ENCODE measurements at regions not wholly inside any gene's neighbourhood (a gene's known extent, or its start where the extent isn't known, plus 50 kb on each side); places are given as distances from the start of the nearest gene placed in this dataset.
A peak's percentile ranks its signal among the peaks of the same experiment; 100 is the strongest.

DNA sequence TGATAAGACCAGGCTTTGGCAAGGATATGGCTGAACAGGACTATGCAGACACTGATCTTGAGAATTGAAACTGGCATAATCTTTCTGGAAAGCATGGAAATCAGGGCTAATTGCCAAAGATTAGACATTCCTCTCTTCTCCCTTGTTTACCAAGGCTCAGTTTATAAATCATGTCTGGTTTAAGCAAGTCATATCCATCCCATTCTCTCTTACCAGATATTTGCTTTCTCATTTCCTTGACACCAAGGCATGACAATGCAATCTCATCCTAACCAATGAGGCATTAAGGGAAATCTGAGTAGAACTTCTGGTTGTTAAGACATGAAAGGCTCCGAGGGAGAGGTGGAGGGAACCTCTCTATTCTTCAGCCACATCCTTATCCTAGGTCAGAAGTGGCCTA, 110.3 kb upstream of the CEP85L start:
- Mint-ChIP-seq H3K4me3 (ENCODE audit: low read depth) (no peak overlapping the region), H3K27ac (no peak overlapping the region), H3K36me3 (ENCODE audit: low read depth) (no peaks in the 10 kb centered on the region), H3K4me1 (ENCODE audit: low read depth) (peaks cover 14% of the 10 kb centered on the region), H3K9me3 (no peaks in the 10 kb centered on the region), H3K27me3 (ENCODE audit: low read depth) (peaks cover 4% of the 10 kb centered on the region)
- intact Hi-C loops (cut with micrococcal nuclease) = no loop called here
- no peak for DNase-seq (ENCODE audit: low spot score)

DNA sequence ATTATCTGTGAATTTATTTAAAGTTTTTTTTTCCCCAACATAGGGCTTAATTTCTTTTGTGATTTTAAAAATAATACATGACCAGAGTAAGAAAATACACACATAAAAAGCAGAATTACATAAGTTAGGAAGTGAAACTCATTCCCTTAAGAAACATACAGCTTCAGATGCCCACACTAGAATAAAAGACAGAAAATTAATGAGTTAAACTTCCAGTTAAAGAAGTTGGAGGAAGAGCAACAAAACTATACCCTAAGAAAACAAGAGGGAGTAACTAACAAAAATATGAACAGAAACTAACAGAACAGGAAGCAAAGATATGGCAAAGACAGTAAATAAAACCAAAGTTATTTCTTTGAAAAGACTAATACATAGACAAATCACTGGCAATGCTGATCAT, 107.6 kb upstream of the CEP85L start:
- intact Hi-C loops (cut with micrococcal nuclease) = no loop called here
- H3K27ac Mint-ChIP-seq = no peak overlapping the region
- no peak overlapping the region for H3K4me3 Mint-ChIP-seq (ENCODE audit: low read depth)
- no peaks in the 10 kb centered on the region for H3K36me3 Mint-ChIP-seq (ENCODE audit: low read depth)
- H3K27me3 Mint-ChIP-seq (ENCODE audit: low read depth) = peaks cover 4% of the 10 kb centered on the region
- no peak for DNase-seq (ENCODE audit: low spot score)
- peaks cover 19% of the 10 kb centered on the region for H3K4me1 Mint-ChIP-seq (ENCODE audit: low read depth)
- no peaks in the 10 kb centered on the region for H3K9me3 Mint-ChIP-seq

DNA sequence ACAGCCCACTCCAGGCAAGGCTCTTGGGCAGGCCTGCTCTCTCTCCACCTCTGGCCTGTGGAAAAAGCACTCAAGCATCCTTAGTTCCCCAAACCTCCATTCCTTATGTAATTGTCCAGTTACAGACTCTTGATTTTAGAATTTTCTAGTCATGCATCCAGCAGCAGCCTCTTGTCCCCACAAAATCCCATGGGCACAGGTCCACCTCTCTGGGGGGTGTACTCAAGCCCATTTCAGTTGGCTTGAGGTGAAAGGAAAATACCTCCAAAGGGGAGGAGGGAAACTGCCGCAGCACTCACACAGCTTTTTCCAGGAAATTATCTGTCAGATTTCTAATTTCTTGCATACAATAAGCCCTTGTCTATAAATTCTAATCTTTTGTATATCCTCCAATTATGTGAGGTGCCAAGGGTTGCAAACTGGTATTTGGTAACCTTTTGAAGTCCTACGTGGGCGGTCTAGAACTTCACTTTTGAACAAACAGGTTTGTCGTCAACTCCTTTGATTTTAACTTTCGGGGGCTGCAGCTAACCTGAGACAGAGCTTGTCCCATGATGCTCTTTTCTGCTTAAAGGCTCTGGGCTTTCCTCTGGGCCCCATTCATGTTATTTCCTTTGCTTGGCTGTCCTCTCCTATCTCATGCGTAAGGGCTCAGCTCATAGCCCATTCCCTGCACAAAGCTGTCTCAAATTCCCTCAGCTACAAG, 104.7 kb upstream of the CEP85L start:
- DNase-seq (ENCODE audit: low spot score) = no peak
- H3K4me3 Mint-ChIP-seq (ENCODE audit: low read depth) = no peak overlapping the region
- H3K36me3 Mint-ChIP-seq (ENCODE audit: low read depth) = no peaks in the 10 kb centered on the region

DNA sequence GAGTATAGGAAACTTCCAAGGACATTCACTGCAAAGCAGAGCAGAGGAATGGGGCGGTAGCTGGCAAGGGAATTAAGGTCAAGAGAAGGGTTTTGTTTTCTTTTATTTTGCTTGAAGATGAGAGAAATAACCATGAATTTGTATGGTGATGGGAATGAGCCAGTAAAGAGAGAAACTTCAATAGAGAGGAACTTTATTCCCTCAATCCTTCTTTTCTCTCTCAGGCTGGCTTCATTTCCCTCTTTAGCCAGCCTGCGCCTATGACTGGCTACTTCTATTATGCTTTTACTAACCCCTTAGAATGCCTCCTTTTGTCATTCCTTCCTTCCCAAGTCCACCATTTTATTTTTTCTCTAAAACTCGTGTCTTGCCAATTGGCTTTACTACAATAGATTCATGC, 101.4 kb upstream of the CEP85L start:
- Mint-ChIP-seq H3K4me3 (ENCODE audit: low read depth) (no peak overlapping the region), H3K36me3 (ENCODE audit: low read depth) (no peaks in the 10 kb centered on the region), H3K27me3 (ENCODE audit: low read depth) (no peaks in the 10 kb centered on the region), H3K4me1 (ENCODE audit: low read depth) (peaks cover 24% of the 10 kb centered on the region), H3K27ac (no peak overlapping the region), H3K9me3 (no peaks in the 10 kb centered on the region)
- DNase-seq (ENCODE audit: low spot score) = no peak
- intact Hi-C loops (cut with micrococcal nuclease) = no loop called here

More for the DNA sequence above, 104.7 kb upstream of the CEP85L start:
- H3K27ac Mint-ChIP-seq = no peak overlapping the region
- no peaks in the 10 kb centered on the region for H3K9me3 Mint-ChIP-seq
- H3K4me1 Mint-ChIP-seq (ENCODE audit: low read depth) = peaks cover 19% of the 10 kb centered on the region
- intact Hi-C loops (cut with micrococcal nuclease) = no loop called here
- H3K27me3 Mint-ChIP-seq (ENCODE audit: low read depth) = peaks cover 4% of the 10 kb centered on the region

DNA sequence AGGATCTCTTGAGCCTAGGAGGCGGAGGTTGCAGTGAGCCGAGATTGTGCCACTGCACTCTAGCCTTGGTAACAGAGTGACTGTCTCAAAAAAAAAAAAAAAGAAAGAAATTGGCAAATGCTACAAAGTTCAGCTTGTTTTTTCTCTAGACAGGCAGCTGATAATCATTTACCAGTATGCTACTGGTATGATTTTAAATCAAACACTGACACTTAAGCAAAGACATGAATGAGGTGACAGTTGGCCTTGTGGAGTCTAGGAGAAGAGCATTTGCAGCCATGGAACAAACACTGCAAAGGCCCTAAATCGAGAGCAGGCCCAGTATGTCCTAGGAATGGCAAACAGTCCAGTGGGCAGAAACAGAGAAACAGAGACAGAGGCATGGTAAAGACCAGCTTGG, 99.7 kb upstream of the CEP85L start:
- Mint-ChIP-seq H3K9me3 (no peaks in the 10 kb centered on the region), H3K36me3 (ENCODE audit: low read depth) (no peaks in the 10 kb centered on the region), H3K4me1 (ENCODE audit: low read depth) (peaks cover 18% of the 10 kb centered on the region), H3K4me3 (ENCODE audit: low read depth) (no peak overlapping the region), H3K27me3 (ENCODE audit: low read depth) (no peaks in the 10 kb centered on the region), H3K27ac (no peak overlapping the region)
- intact Hi-C loops (cut with micrococcal nuclease) = no loop called here
- no peak for DNase-seq (ENCODE audit: low spot score)

DNA sequence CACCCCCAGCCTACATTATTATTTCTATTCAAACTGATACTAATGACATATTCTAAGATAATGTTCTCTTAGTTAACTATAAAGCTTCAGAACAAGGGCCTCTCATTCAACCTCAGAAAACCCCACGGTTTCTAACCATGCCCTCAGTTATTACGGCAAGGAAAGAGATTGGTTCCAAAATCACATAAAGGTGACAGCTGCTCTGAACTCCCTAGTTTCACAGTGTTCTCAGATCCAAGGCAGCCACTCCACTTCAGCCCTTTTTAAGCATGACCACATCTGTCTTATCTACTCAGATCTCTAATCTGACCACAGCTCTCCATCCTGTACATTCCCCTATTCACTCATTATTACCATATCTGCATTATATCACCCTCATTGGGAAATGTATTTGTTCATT, 98.8 kb upstream of the CEP85L start:
- H3K27ac Mint-ChIP-seq = peak overlapping the region; percentile 10
- no peaks in the 10 kb centered on the region for H3K27me3 Mint-ChIP-seq (ENCODE audit: low read depth)
- peaks cover 15% of the 10 kb centered on the region for H3K4me1 Mint-ChIP-seq (ENCODE audit: low read depth)
- no peaks in the 10 kb centered on the region for H3K9me3 Mint-ChIP-seq
- H3K4me3 Mint-ChIP-seq (ENCODE audit: low read depth) = no peak overlapping the region
- no peaks in the 10 kb centered on the region for H3K36me3 Mint-ChIP-seq (ENCODE audit: low read depth)
- intact Hi-C loops (cut with micrococcal nuclease) = no loop called here
- no peak for DNase-seq (ENCODE audit: low spot score)

DNA sequence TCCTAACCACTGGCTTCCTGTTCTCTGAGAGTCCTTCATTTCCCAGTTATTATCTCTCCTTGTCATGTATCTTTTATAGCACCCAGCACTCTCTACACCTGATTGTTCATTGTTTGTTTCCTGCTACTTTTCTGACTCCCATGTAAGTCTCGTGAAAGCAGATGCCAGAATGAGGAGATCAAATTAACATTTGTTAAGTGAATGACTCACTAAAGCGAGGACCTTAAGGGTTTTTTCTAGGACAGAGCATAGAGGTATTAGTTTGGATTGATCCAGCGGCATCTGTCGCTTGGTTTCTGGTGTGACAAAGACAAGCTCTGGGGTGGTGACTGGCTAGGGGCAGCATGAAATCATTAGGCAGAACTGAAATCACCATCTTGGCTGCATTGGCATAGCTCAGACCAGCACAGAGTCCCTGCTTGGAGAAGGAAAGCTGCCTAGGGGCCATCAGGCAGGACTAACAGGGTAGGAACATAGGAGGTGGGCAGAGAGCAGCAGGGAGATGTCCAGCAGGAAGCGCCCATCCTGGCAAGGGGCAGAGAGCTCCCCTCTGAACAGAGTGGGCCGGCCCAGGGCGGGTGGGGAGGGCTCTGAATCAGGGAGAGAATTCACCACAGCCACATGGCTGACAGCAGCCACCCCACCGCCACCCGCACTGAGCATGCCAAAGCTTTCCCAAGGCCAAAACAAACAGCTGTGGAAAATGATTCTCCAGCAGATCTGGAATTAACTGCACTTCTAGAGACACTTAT, 97.1 kb upstream of the CEP85L start:
- Mint-ChIP-seq H3K27ac (no peak overlapping the region), H3K9me3 (no peaks in the 10 kb centered on the region), H3K4me3 (ENCODE audit: low read depth) (no peak overlapping the region), H3K4me1 (ENCODE audit: low read depth) (peaks cover 15% of the 10 kb centered on the region), H3K27me3 (ENCODE audit: low read depth) (no peaks in the 10 kb centered on the region), H3K36me3 (ENCODE audit: low read depth) (no peaks in the 10 kb centered on the region)
- intact Hi-C loops (cut with micrococcal nuclease) = no loop called here
- no peak for DNase-seq (ENCODE audit: low spot score)

DNA sequence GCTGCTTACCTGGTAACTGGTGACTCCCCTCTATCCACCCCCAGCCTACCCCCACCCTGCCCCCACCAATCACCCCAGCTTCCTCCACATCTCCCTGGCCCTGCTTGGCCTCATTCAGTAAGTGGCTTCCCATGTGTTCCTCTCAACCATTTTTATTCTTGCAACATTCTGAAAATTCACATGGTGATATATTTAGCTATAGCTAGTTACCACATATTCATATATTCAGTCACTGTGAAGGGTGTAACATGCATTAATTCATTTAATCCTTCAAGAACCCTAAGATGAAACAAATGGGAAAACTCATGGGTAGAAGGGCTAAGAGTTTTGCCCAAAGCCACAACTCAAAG, 95.4 kb upstream of the CEP85L start:
- DNase-seq (ENCODE audit: low spot score) = no peak

DNA sequence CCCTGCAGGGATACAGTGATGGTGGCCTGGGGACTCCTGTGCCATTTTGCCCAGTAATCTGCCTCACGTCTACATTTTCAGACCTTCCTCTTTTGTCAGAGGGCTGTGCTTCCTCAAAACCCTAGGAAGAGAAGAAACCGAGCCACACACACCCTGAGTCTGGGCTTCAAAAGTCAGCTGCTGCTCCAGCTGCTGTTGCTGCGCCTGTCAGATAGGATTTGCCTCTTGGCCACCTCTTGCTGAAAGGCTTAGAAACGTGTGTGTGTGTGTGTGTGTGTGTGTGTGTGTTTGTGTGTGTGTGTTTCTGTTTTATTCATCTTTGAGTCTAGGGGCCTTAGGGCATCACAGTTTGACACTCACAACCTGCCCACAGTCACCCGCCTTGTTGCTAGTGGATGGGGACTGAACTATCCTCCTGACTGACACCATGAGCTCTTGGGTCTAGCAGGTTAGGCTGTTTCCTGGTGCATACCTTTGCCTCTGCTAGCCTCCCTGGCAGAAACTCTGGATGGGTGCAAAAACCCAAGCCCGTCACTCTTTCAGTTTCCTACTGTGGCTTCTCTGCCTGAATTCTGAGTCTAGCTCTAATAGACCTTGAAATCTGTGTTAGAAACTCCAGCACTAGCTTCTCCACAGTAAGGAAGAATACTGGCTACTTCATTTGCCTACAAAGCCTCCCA, 94.9 kb upstream of the CEP85L start:
- H3K4me1 Mint-ChIP-seq (ENCODE audit: low read depth) = peaks cover 14% of the 10 kb centered on the region
- no peak overlapping the region for H3K27ac Mint-ChIP-seq
- no peak overlapping the region for H3K4me3 Mint-ChIP-seq (ENCODE audit: low read depth)
- intact Hi-C loops (cut with micrococcal nuclease) = no loop called here
- no peaks in the 10 kb centered on the region for H3K9me3 Mint-ChIP-seq
- no peak for DNase-seq (ENCODE audit: low spot score)
- no peaks in the 10 kb centered on the region for H3K36me3 Mint-ChIP-seq (ENCODE audit: low read depth)
- no peaks in the 10 kb centered on the region for H3K27me3 Mint-ChIP-seq (ENCODE audit: low read depth)

More for the DNA sequence above, 95.4 kb upstream of the CEP85L start:
- Mint-ChIP-seq H3K27ac (no peak overlapping the region), H3K4me1 (ENCODE audit: low read depth) (peaks cover 15% of the 10 kb centered on the region), H3K36me3 (ENCODE audit: low read depth) (no peaks in the 10 kb centered on the region), H3K9me3 (no peaks in the 10 kb centered on the region), H3K27me3 (ENCODE audit: low read depth) (no peaks in the 10 kb centered on the region), H3K4me3 (ENCODE audit: low read depth) (no peak overlapping the region)
- intact Hi-C loops (cut with micrococcal nuclease) = no loop called here

DNA sequence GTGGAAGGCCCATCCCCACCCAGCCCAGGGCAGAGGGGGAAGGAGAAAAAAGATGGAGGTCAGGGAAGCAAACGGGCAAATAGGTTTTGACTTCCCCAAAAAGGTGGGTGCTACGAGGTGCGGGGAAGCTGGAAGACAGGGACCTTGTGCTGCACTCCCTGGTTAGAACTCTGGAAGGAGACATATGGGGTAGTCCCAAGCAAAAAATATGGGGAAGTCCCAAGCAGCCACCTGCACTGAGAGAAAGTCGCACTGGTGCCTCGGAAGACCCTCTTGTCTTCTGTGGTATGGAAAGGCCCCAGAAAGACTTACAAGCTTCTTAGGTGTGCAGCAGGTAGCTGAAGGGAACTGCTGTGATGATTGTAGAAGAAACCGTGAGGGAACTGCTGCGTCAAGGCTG, 93.8 kb upstream of the CEP85L start:
- Mint-ChIP-seq H3K4me1 (ENCODE audit: low read depth) (peaks cover 12% of the 10 kb centered on the region), H3K27me3 (ENCODE audit: low read depth) (no peaks in the 10 kb centered on the region), H3K9me3 (no peaks in the 10 kb centered on the region), H3K4me3 (ENCODE audit: low read depth) (no peak overlapping the region), H3K27ac (no peak overlapping the region), H3K36me3 (ENCODE audit: low read depth) (no peaks in the 10 kb centered on the region)
- intact Hi-C loops (cut with micrococcal nuclease) = no loop called here
- no peak for DNase-seq (ENCODE audit: low spot score)

DNA sequence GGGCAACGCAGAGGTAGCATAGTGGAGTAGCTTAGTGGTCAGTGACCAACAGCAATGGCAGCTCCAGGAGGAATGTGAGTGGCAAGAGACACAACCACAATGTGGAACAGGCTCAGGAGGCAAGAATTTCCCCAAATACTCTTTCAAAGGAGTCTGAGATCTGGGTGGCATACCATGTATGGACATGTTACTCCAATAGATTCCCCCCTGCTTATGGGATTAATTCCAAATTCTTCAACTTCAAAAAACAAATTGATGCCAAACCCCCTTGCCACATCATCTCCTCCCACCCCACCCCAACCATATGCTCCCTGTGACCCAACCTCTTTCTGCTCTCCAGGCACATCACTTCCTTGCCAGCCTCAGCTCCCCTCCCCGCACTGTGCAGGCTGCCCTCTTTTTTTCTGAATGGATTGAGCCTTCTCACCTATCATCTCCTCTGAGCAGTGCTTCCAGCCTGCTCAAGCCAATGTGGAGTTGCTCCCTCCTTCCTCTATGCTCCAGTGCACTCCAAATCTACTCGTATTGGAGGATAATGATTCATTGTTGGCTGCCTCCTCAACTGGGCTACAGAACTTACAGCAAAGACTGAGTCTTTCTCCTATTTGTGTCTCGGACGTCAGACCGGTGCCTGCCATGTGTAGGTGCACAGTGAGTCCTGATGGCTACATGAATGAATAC, 93.0 kb upstream of the CEP85L start:
- DNase-seq (ENCODE audit: low spot score) = no peak
- H3K9me3 Mint-ChIP-seq = no peaks in the 10 kb centered on the region
- H3K4me3 Mint-ChIP-seq (ENCODE audit: low read depth) = no peak overlapping the region
- no peak overlapping the region for H3K27ac Mint-ChIP-seq
- no peaks in the 10 kb centered on the region for H3K36me3 Mint-ChIP-seq (ENCODE audit: low read depth)
- intact Hi-C loops (cut with micrococcal nuclease) = no loop called here
- H3K4me1 Mint-ChIP-seq (ENCODE audit: low read depth) = peaks cover 11% of the 10 kb centered on the region
- H3K27me3 Mint-ChIP-seq (ENCODE audit: low read depth) = no peaks in the 10 kb centered on the region

DNA sequence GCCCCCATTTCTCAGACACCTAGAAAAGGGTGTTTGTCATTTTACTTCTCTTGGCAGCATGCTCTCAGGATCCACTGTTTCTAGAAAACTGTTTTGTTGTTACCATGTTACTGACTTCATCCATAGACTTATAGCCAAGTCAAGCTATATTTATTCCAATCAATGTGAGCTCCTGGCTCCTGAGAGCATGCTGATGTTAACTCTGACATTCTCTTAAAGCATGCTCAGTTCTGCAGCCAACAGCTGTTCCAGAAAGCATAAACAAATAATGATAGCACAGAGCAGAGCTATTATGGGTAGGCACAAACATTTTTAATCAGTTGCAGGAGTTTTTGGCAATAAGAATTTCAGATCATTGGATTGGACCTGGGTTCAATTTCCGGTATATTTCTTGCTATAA, 92.4 kb upstream of the CEP85L start:
- no peak for DNase-seq (ENCODE audit: low spot score)
- Mint-ChIP-seq H3K4me1 (ENCODE audit: low read depth) (peaks cover 12% of the 10 kb centered on the region), H3K4me3 (ENCODE audit: low read depth) (no peak overlapping the region), H3K36me3 (ENCODE audit: low read depth) (no peaks in the 10 kb centered on the region), H3K27me3 (ENCODE audit: low read depth) (no peaks in the 10 kb centered on the region), H3K9me3 (no peaks in the 10 kb centered on the region), H3K27ac (no peak overlapping the region)
- intact Hi-C loops (cut with micrococcal nuclease) = no loop called here

DNA sequence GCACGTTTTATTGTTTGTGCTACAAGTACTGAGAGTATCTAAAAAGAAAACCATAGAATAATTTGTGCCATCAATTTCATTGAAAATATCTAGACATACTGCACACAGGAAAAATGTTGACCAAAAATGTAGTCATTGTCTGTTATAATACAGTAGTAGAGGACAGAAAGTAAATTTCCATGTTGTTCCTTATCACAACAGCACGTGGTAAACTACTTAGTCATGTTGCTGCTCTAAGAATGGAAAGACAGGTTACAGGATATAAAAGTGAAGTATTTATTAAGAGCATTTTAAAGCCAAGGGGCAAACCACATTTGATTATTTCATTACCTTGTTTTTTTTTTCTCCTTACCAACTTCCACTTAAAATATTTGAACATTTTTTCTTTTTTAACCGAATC, 89.0 kb upstream of the CEP85L start:
- Mint-ChIP-seq H3K36me3 (ENCODE audit: low read depth) (no peaks in the 10 kb centered on the region), H3K4me1 (ENCODE audit: low read depth) (peaks cover 19% of the 10 kb centered on the region), H3K9me3 (no peaks in the 10 kb centered on the region), H3K4me3 (ENCODE audit: low read depth) (no peak overlapping the region), H3K27me3 (ENCODE audit: low read depth) (no peaks in the 10 kb centered on the region), H3K27ac (no peak overlapping the region)
- intact Hi-C loops (cut with micrococcal nuclease) = no loop called here
- DNase-seq (ENCODE audit: low spot score) = no peak
